ENCODE measurements at regions not wholly inside any gene's neighbourhood (a gene's known extent, or its start where the extent isn't known, plus 50 kb on each side); places are given as distances from the start of the nearest gene placed in this dataset.

DNA sequence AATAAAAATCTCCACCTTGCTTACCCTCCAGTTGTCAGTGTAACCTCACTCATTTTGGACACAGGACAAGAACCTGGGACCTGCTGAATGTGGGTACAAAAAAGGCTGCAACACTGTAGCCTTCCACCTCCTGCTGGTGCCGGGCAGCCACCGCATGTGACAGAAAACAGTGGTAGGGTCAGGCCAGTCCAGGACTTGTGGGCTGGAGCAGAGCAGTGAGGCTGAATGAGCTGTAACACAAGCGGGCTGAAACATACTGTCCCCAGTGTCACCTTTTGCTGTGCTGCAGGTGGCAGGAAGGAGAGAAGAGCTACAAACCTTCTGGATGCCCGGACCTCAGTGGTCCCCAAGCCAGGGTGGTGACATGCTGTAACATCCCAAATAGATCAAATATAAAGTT, 465.4 kb upstream of the FOXG1 start:
- no peaks in the 10 kb centered on the region for H3F3A ChIP-seq (ENCODE audit: insufficient read depth)
- H3K27me3 ChIP-seq (ENCODE audit: low read length) = no peaks in the 10 kb centered on the region
- no peaks in the 10 kb centered on the region for H4K20me1 ChIP-seq (ENCODE audit: low read depth, low read length)
- peaks cover 8% of the 10 kb centered on the region; the same call in 1 of the 2 replicates for H3K9me3 ChIP-seq (ENCODE audit: insufficient read depth, low read length)
- no peak for TF ChIP-seq EZH2phosphoT487 (conservative IDR thresholded peaks at IDR 0.05; ENCODE audit: low read length)
- TF ChIP-seq, protein P1, sequence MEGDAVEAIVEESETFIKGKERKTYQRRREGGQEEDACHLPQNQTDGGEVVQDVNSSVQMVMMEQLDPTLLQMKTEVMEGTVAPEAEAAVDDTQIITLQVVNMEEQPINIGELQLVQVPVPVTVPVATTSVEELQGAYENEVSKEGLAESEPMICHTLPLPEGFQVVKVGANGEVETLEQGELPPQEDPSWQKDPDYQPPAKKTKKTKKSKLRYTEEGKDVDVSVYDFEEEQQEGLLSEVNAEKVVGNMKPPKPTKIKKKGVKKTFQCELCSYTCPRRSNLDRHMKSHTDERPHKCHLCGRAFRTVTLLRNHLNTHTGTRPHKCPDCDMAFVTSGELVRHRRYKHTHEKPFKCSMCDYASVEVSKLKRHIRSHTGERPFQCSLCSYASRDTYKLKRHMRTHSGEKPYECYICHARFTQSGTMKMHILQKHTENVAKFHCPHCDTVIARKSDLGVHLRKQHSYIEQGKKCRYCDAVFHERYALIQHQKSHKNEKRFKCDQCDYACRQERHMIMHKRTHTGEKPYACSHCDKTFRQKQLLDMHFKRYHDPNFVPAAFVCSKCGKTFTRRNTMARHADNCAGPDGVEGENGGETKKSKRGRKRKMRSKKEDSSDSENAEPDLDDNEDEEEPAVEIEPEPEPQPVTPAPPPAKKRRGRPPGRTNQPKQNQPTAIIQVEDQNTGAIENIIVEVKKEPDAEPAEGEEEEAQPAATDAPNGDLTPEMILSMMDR (IDR thresholded peaks at IDR 0.05; ENCODE audit: insufficient read depth, low read length, poor library complexity, severe bottlenecking) = no peak
- no peaks in the 10 kb centered on the region for H3K36me3 ChIP-seq (ENCODE audit: low read length)
- H2AFZ ChIP-seq (ENCODE audit: low read depth, low read length, severe bottlenecking) = no peak overlapping the region
- H3K27ac ChIP-seq (ENCODE audit: low read depth, low read length) = no peak overlapping the region
- no peaks in the 10 kb centered on the region for H3K9me2 ChIP-seq (replicated peaks; ENCODE audit: insufficient read depth, low read length)
- no peak overlapping the region for H3K4me2 ChIP-seq (ENCODE audit: low read depth, low read length, poor library complexity, severe bottlenecking)
- H3K79me2 ChIP-seq (ENCODE audit: insufficient read depth, low read length) = no peaks in the 10 kb centered on the region
- H3K4me3 ChIP-seq (ENCODE audit: insufficient read depth, low read length, poor library complexity, severe bottlenecking) = no peak overlapping the region
- no peak overlapping the region for H3K9ac ChIP-seq (ENCODE audit: low read length)

DNA sequence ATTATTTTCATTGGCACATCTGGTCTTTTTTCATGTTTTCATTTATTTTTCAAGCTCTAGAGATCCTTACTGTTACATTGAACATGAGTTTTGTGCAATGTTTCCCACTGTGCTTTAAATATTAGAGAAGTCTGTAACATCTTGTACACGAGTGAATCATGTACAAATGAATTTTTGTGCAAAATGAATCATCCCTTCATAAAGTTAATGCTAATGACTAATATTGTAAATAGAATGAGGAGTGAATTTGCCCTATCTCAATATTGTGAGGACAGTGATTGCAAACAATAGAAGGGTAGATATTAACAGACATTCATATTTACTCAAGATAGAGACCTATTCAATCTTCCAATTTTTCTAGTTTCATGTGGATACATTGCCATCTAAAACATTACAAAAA, 463.3 kb upstream of the FOXG1 start:
- Histone ChIP-seq H2AFZ (ENCODE audit: low read depth, low read length, severe bottlenecking) (no peak overlapping the region), H3K79me2 (ENCODE audit: insufficient read depth, low read length) (no peaks in the 10 kb centered on the region), H3K27me3 (ENCODE audit: low read length) (no peaks in the 10 kb centered on the region), H3K9me2 (replicated peaks; ENCODE audit: insufficient read depth, low read length) (no peaks in the 10 kb centered on the region), H3K27ac (ENCODE audit: low read depth, low read length) (no peak overlapping the region), H3K36me3 (ENCODE audit: low read length) (no peaks in the 10 kb centered on the region), H3K4me2 (ENCODE audit: low read depth, low read length, poor library complexity, severe bottlenecking) (no peak overlapping the region), H3K9ac (ENCODE audit: low read length) (no peak overlapping the region), H4K20me1 (ENCODE audit: low read depth, low read length) (no peaks in the 10 kb centered on the region), H3K4me3 (ENCODE audit: insufficient read depth, low read length, poor library complexity, severe bottlenecking) (no peak overlapping the region), H3K9me3 (ENCODE audit: insufficient read depth, low read length) (peaks cover 8% of the 10 kb centered on the region; the same call in 1 of the 2 replicates), H3F3A (ENCODE audit: insufficient read depth) (no peaks in the 10 kb centered on the region)
- TF ChIP-seq, protein P1 (IDR thresholded peaks at IDR 0.05; ENCODE audit: insufficient read depth, low read length, poor library complexity, severe bottlenecking) = no peak
- no peak for TF ChIP-seq EZH2phosphoT487 (conservative IDR thresholded peaks at IDR 0.05; ENCODE audit: low read length)

DNA sequence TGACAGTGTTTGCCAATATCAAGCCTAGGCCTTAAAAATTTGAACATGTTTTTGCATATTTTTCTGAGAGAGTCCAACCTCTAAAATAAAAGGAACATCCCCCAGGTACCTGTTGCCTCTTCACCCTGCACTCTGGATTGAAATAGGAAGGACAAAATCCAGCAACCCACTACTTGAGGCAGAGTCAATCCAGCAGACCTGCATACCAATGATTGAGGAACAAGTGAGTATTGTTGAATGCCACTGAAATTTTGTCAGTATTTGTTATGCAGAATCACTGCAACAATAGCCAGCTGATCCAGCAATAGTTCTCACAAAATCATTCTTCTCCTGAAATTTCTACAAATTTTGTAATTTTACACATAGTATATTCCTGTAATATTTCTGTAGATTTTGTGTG, 460.6 kb upstream of the FOXG1 start:
- no peak overlapping the region for H3K4me3 ChIP-seq (ENCODE audit: insufficient read depth, low read length, poor library complexity, severe bottlenecking)
- H3K4me2 ChIP-seq (ENCODE audit: low read depth, low read length, poor library complexity, severe bottlenecking) = no peak overlapping the region
- H3K79me2 ChIP-seq (ENCODE audit: insufficient read depth, low read length) = no peaks in the 10 kb centered on the region
- H4K20me1 ChIP-seq (ENCODE audit: low read depth, low read length) = no peaks in the 10 kb centered on the region
- no peak for TF ChIP-seq EZH2phosphoT487 (conservative IDR thresholded peaks at IDR 0.05; ENCODE audit: low read length)
- TF ChIP-seq, protein P1 (IDR thresholded peaks at IDR 0.05; ENCODE audit: insufficient read depth, low read length, poor library complexity, severe bottlenecking) = no peak
- H3K9me2 ChIP-seq (replicated peaks; ENCODE audit: insufficient read depth, low read length) = no peaks in the 10 kb centered on the region
- H3K27me3 ChIP-seq (ENCODE audit: low read length) = no peaks in the 10 kb centered on the region
- no peaks in the 10 kb centered on the region for H3K36me3 ChIP-seq (ENCODE audit: low read length)
- H2AFZ ChIP-seq (ENCODE audit: low read depth, low read length, severe bottlenecking) = no peak overlapping the region
- H3K9me3 ChIP-seq (ENCODE audit: insufficient read depth, low read length) = peaks cover 3% of the 10 kb centered on the region; the same call in 1 of the 2 replicates
- no peak overlapping the region for H3K9ac ChIP-seq (ENCODE audit: low read length)
- H3F3A ChIP-seq (ENCODE audit: insufficient read depth) = no peaks in the 10 kb centered on the region
- H3K27ac ChIP-seq (ENCODE audit: low read depth, low read length) = no peak overlapping the region

Data from SU-DHL-6 (cell line).